ENCODE measurements at regions not wholly inside any gene's neighbourhood (a gene's known extent, or its start where the extent isn't known, plus 50 kb on each side); places are given as distances from the start of the nearest gene placed in this dataset.

- BruUV-seq (replicated peaks), result no TSS peak
- Histone ChIP-seq H3K9me3 (ENCODE audit: control insufficient read depth, insufficient read depth, low read depth, low read length) (no peaks in the 10 kb centered on the region), H3K27me3 (ENCODE audit: control insufficient read depth, insufficient read depth, low read length) (no peaks in the 10 kb centered on the region), H3K36me3 (ENCODE audit: control insufficient read depth, insufficient read depth, low read length) (no peaks in the 10 kb centered on the region), H3K4me1 (ENCODE audit: control insufficient read depth, insufficient read depth, low read length) (peaks cover 3% of the 10 kb centered on the region), H3K4me3 (ENCODE audit: low read depth in 2 of 2, low read length in 2 of 2) (no peak overlapping the region), H3K27ac (ENCODE audit: low read length) (no peak overlapping the region)
- in situ Hi-C loops (cut with HindIII; ENCODE audit: low pct_unique_long_range_greater_than_20kb, low sequenced_read_pairs), result no loop called here
- ATAC-seq, result no peak
- TF ChIP-seq CTCF (IDR thresholded peaks at IDR 0.05), result no peak
- TF ChIP-seq POLR2AphosphoS5 (IDR thresholded peaks at IDR 0.05; ENCODE audit: low read depth, low read length), result no peak
- TF ChIP-seq SIN3A (IDR thresholded peaks at IDR 0.05; ENCODE audit: borderline replicate concordance, insufficient read depth, low read depth, low read length), result no peak
- TF ChIP-seq TCF7L2 (IDR thresholded peaks at IDR 0.05; ENCODE audit: low read depth, low read length), result no peak
- TF ChIP-seq REST (IDR thresholded peaks at IDR 0.05; ENCODE audit: insufficient read depth in 1 of 2, low read depth in 2 of 2, low read length in 1 of 2), result no peak
- ChIA-PET CTCF (no interaction called here), POLR2A (no interaction called here)
- no peak for DNase-seq (ENCODE audit: low read depth, low spot score)
- intact Hi-C loops (cut with micrococcal nuclease; ENCODE audit: unreplicated experiment), result no loop called here
Observed at GRCh38 chr13:73932091-73932490, 202.1 kb downstream of the KLF12 start.

- POLR2A ChIA-PET, result no interaction called here
- Histone ChIP-seq H3K4me3 (ENCODE audit: low read depth in 2 of 2, low read length in 2 of 2) (no peak overlapping the region), H3K27me3 (ENCODE audit: control insufficient read depth, insufficient read depth, low read length) (no peaks in the 10 kb centered on the region), H3K9me3 (ENCODE audit: control insufficient read depth, insufficient read depth, low read depth, low read length) (no peaks in the 10 kb centered on the region), H3K36me3 (ENCODE audit: control insufficient read depth, insufficient read depth, low read length) (no peaks in the 10 kb centered on the region), H3K27ac (ENCODE audit: low read length) (no peak overlapping the region), H3K4me1 (ENCODE audit: control insufficient read depth, insufficient read depth, low read length) (peaks cover 3% of the 10 kb centered on the region; the same call in 1 of the 2 replicates)
- TF ChIP-seq POLR2AphosphoS5 (IDR thresholded peaks at IDR 0.05; ENCODE audit: low read depth, low read length), result no peak
- no peak for TF ChIP-seq SIN3A (IDR thresholded peaks at IDR 0.05; ENCODE audit: borderline replicate concordance, insufficient read depth, low read depth, low read length)
- no peak for TF ChIP-seq CTCF (IDR thresholded peaks at IDR 0.05)
- TF ChIP-seq TCF7L2 (IDR thresholded peaks at IDR 0.05; ENCODE audit: low read depth, low read length), result no peak
- no peak for TF ChIP-seq REST (IDR thresholded peaks at IDR 0.05; ENCODE audit: insufficient read depth in 1 of 2, low read depth in 2 of 2, low read length in 1 of 2)
- CTCF ChIA-PET, result no interaction called here
- DNase-seq (ENCODE audit: low read depth, low spot score) (no peak), ATAC-seq (no peak)
- no TSS peak for BruUV-seq (replicated peaks)
- intact Hi-C loops (cut with micrococcal nuclease; ENCODE audit: unreplicated experiment) (no loop called here), in situ Hi-C loops (cut with HindIII; ENCODE audit: low pct_unique_long_range_greater_than_20kb, low sequenced_read_pairs) (no loop called here)
Observed at GRCh38 chr13:73929287-73929932, 204.8 kb downstream of the KLF12 start.
